ENCODE measurements at regions not wholly inside any gene's neighbourhood (a gene's known extent, or its start where the extent isn't known, plus 50 kb on each side); places are given as distances from the start of the nearest gene placed in this dataset.

GRCh38 chr10:4051011-4051640 is 266.1 kb upstream of the KLF6 start:
- Mint-ChIP-seq H3K27me3 (ENCODE audit: low read depth) (no peaks in the 10 kb centered on the region; the same call in 1 of the 2 replicates), H3K4me1 (no peaks in the 10 kb centered on the region), H3K4me3 (no peak overlapping the region), H3K27ac (no peak overlapping the region), H3K36me3 (no peaks in the 10 kb centered on the region), H3K9me3 (no peaks in the 10 kb centered on the region)
- no peak for ATAC-seq
- CTCF ChIA-PET = no interaction called here
- POLR2A ChIA-PET = interaction anchor here (0.8 kb wide), 1 partner anchor 16 kb away, joined by 5 read pairs; no protein-coding TSS in a partner anchor
- no peak for TF ChIP-seq JUN (CRISPR knock-in tag; IDR thresholded peaks at IDR 0.05)
- no peak for TF ChIP-seq NFYB (CRISPR knock-in tag; conservative IDR thresholded peaks at IDR 0.05; ENCODE audit: low read depth)
- TF ChIP-seq HMGA2 (CRISPR knock-in tag; IDR thresholded peaks at IDR 0.05) = no peak
- no peak for TF ChIP-seq ZNF219 (CRISPR knock-in tag; IDR thresholded peaks at IDR 0.05; ENCODE audit: borderline replicate concordance)
- TF ChIP-seq ATF2 (CRISPR knock-in tag; IDR thresholded peaks at IDR 0.05; ENCODE audit: borderline replicate concordance, low read depth) = no peak
- no peak for TF ChIP-seq CREB1 (CRISPR knock-in tag; IDR thresholded peaks at IDR 0.05)
- no peak for TF ChIP-seq PREB (CRISPR knock-in tag; IDR thresholded peaks at IDR 0.05; ENCODE audit: borderline replicate concordance)
- TF ChIP-seq, protein P1, sequence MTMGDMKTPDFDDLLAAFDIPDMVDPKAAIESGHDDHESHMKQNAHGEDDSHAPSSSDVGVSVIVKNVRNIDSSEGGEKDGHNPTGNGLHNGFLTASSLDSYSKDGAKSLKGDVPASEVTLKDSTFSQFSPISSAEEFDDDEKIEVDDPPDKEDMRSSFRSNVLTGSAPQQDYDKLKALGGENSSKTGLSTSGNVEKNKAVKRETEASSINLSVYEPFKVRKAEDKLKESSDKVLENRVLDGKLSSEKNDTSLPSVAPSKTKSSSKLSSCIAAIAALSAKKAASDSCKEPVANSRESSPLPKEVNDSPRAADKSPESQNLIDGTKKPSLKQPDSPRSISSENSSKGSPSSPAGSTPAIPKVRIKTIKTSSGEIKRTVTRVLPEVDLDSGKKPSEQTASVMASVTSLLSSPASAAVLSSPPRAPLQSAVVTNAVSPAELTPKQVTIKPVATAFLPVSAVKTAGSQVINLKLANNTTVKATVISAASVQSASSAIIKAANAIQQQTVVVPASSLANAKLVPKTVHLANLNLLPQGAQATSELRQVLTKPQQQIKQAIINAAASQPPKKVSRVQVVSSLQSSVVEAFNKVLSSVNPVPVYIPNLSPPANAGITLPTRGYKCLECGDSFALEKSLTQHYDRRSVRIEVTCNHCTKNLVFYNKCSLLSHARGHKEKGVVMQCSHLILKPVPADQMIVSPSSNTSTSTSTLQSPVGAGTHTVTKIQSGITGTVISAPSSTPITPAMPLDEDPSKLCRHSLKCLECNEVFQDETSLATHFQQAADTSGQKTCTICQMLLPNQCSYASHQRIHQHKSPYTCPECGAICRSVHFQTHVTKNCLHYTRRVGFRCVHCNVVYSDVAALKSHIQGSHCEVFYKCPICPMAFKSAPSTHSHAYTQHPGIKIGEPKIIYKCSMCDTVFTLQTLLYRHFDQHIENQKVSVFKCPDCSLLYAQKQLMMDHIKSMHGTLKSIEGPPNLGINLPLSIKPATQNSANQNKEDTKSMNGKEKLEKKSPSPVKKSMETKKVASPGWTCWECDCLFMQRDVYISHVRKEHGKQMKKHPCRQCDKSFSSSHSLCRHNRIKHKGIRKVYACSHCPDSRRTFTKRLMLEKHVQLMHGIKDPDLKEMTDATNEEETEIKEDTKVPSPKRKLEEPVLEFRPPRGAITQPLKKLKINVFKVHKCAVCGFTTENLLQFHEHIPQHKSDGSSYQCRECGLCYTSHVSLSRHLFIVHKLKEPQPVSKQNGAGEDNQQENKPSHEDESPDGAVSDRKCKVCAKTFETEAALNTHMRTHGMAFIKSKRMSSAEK (CRISPR knock-in tag; IDR thresholded peaks at IDR 0.05; ENCODE audit: borderline replicate concordance) = no peak
- TF ChIP-seq CBFB (CRISPR knock-in tag; IDR thresholded peaks at IDR 0.05; ENCODE audit: low read depth) = no peak
- no peak for TF ChIP-seq ZNF425 (CRISPR knock-in tag; conservative IDR thresholded peaks at IDR 0.05)
- TF ChIP-seq ETV6 (CRISPR knock-in tag; IDR thresholded peaks at IDR 0.05) = no peak
- no peak for TF ChIP-seq ZNF121 (CRISPR knock-in tag; IDR thresholded peaks at IDR 0.05)
- TF ChIP-seq FOXJ3 (CRISPR knock-in tag; IDR thresholded peaks at IDR 0.05; ENCODE audit: borderline replicate concordance) = no peak
- no peak for TF ChIP-seq AR (CRISPR knock-in tag; IDR thresholded peaks at IDR 0.05)
- no peak for TF ChIP-seq ZNF281 (CRISPR knock-in tag; IDR thresholded peaks at IDR 0.05)
- DNase-seq (ENCODE audit: low spot score) = no peak
